Hepatocyte (in vitro differentiated cells): ENCODE measurements at regions not wholly inside any gene's neighbourhood (a gene's known extent, or its start where the extent isn't known, plus 50 kb on each side); places are given as distances from the start of the nearest gene placed in this dataset.

ENCODE experiments used
- DNase-seq: peaks from one replicate; pipeline ENCODE4 v3.0.0-alpha.2; 2016; ENCODE audit warnings: low spot score
- H2AFZ ChIP-seq: fragments of 200-600 bp; sonication (generic); 2 replicates; pipeline ENCODE4 v1.6.0; 2016; ENCODE audit warnings: antibody characterized with exemption, mild to moderate bottlenecking
- H3K27ac ChIP-seq: fragments of 200-600 bp; sonication (generic); 2 replicates; pipeline ENCODE4 v1.5.1; 2016; ENCODE audit warnings: mild to moderate bottlenecking
- H3K27me3 ChIP-seq: fragments of 200-600 bp; sonication (generic); 2 replicates; pipeline ENCODE4 v1.6.1; 2016
- H3K36me3 ChIP-seq: fragments of 200-600 bp; sonication (generic); replicated peaks from 2 replicates; pipeline ENCODE4 v1.5.1; 2016; ENCODE audit warnings: low read depth; ENCODE audit not compliant: insufficient read depth
- H3K4me1 ChIP-seq: fragments of 200-600 bp; sonication (generic); 2 replicates; pipeline ENCODE4 v1.5.1; 2016; ENCODE audit warnings: mild to moderate bottlenecking, moderate library complexity; ENCODE audit not compliant: insufficient read depth
- H3K4me2 ChIP-seq: fragments of 200-600 bp; sonication (generic); 2 replicates; pipeline ENCODE4 v1.6.0; 2016
- H3K4me3 ChIP-seq: fragments of 200-600 bp; sonication (generic); 2 replicates; pipeline ENCODE4 v1.5.1; 2016; ENCODE audit warnings: mild to moderate bottlenecking
- H3K79me2 ChIP-seq: fragments of 200-600 bp; sonication (generic); 2 replicates; pipeline ENCODE4 v1.6.0; 2017; ENCODE audit warnings: mild to moderate bottlenecking
- H3K9me2 ChIP-seq: fragments of 200-600 bp; sonication (generic); replicated peaks from 2 replicates; pipeline ENCODE4 v1.6.0; 2017; ENCODE audit warnings: mild to moderate bottlenecking; ENCODE audit not compliant: insufficient read depth
- H3K9me3 ChIP-seq: fragments of 200-600 bp; sonication (generic); 2 replicates; pipeline ENCODE4 v1.5.1; 2016; ENCODE audit warnings: low read depth, mild to moderate bottlenecking
- H4K20me1 ChIP-seq: fragments of 200-600 bp; sonication (generic); 2 replicates; pipeline ENCODE4 v1.6.0; 2016; ENCODE audit warnings: mild to moderate bottlenecking; ENCODE audit not compliant: insufficient read depth, poor library complexity, severe bottlenecking
- EZH2 ChIP-seq: fragments of 200-600 bp; sonication (generic); IDR thresholded peaks from 2 replicates; pipeline ENCODE4 v1.6.1; 2016; ENCODE audit warnings: antibody characterized with exemption, mild to moderate bottlenecking, borderline replicate concordance
- EZH2phosphoT487 ChIP-seq: fragments of 200-600 bp; sonication (generic); IDR thresholded peaks from one replicate; pipeline ENCODE4 v1.6.1; 2018; ENCODE audit warnings: antibody characterized with exemption, mild to moderate bottlenecking, low read depth, moderate library complexity; ENCODE audit not compliant: unreplicated experiment, severe bottlenecking
- WGBS: methylation state at CpG from one replicate; pipeline ENCODE4 v1.1.6; 2016; ENCODE audit warnings: low lambda C conversion rate; ENCODE audit errors: missing lambda C conversion rate; 5-methylcytosine and 5-hydroxymethylcytosine counted together
- TF ChIP-seq, protein P1 (sequence below): fragments of 200-600 bp; sonication (generic); IDR thresholded peaks from 2 replicates; pipeline ENCODE4 v1.5.1; 2016; ENCODE audit warnings: antibody characterized with exemption, mild to moderate bottlenecking; ENCODE audit not compliant: poor library complexity

DNA sequence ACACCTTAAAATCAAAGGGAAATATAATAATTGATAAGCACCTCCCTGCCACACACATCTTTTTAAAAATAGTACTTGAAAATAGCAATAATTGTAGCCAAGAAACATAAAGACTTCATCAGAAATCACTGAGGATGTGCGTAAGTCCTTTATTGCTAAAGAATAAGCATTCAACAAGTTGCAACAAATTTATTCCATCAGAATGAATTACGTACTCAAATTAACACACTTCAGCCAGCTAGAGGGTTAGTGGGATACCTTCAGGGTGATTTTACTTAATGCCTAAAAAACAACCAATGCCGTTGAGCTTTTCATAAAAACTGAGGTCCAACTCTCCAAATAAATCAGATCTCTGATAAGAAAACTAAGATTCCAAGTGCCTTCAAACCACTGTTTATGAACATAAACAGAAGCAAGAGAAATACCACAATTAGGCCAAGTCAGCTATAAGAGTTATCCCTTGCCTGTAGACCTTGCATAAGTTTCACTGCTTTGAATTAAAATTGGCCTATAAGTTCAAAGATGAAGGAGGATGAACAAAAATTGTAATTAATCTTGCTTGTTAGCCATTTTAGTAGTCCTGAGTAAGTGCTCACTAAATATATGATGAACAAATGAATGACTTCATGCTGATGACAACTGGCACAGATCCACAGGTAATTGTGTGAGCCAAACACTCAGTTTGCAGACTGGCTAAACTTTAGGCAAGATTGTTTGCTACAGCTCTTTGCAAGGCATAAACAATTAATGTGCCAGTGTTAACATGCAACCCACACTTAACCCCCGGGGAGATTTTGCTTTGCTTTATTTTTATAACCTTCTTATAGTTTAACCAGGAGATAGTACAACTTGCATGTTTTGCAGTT lies 375.1 kb upstream of the THBS1 start:
- Histone ChIP-seq H2AFZ (no peak overlapping the region), H3K9me2 (no peaks in the 10 kb centered on the region), H4K20me1 (no peaks in the 10 kb centered on the region), H3K4me1 (no peaks in the 10 kb centered on the region), H3K4me2 (no peak overlapping the region), H3K79me2 (no peaks in the 10 kb centered on the region), H3K4me3 (no peak overlapping the region), H3K36me3 (no peaks in the 10 kb centered on the region), H3K9me3 (no peaks in the 10 kb centered on the region), H3K27ac (no peak overlapping the region), H3K27me3 (no peaks in the 10 kb centered on the region)
- DNase-seq = no peak
- WGBS = 81% methylated on average over 4 of the region's 4 CpGs
- TF ChIP-seq EZH2phosphoT487 = no peak
- TF ChIP-seq, protein P1, sequence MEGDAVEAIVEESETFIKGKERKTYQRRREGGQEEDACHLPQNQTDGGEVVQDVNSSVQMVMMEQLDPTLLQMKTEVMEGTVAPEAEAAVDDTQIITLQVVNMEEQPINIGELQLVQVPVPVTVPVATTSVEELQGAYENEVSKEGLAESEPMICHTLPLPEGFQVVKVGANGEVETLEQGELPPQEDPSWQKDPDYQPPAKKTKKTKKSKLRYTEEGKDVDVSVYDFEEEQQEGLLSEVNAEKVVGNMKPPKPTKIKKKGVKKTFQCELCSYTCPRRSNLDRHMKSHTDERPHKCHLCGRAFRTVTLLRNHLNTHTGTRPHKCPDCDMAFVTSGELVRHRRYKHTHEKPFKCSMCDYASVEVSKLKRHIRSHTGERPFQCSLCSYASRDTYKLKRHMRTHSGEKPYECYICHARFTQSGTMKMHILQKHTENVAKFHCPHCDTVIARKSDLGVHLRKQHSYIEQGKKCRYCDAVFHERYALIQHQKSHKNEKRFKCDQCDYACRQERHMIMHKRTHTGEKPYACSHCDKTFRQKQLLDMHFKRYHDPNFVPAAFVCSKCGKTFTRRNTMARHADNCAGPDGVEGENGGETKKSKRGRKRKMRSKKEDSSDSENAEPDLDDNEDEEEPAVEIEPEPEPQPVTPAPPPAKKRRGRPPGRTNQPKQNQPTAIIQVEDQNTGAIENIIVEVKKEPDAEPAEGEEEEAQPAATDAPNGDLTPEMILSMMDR = no peak
- TF ChIP-seq EZH2 = no peak

DNA sequence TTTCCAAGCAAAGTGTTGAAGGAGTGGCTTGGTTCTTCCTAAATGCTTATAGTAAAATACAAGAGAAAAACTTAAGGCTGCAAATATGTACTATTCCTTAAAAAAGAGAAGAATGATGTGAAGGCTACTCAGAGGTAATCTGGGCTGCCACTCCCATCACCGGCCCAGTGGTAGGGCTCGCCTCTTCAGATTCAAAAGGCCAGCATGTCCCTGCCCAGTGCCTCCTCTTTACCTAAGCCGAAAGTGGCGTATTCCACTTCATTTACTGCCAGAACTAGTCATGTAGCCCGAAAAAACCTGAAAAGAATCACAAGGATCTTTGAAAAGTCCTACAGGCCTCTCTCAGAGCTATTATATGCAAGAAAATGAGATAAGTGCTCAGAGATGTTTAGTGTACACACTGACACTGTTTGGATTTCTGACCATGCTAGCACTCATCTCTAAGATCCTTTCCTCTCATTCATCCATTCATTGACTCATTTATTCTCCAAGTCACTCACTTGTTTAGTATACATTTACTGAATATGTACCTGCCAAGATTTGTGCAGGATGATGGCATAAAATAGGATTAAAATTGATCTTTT lies 373.3 kb upstream of the THBS1 start:
- H3K4me2 ChIP-seq = no peak overlapping the region
- H3K4me3 ChIP-seq = no peak overlapping the region
- no peaks in the 10 kb centered on the region for H3K9me2 ChIP-seq
- no peaks in the 10 kb centered on the region for H3K9me3 ChIP-seq
- H3K27me3 ChIP-seq = no peaks in the 10 kb centered on the region
- H3K27ac ChIP-seq = no peak overlapping the region
- no peaks in the 10 kb centered on the region for H4K20me1 ChIP-seq
- no peaks in the 10 kb centered on the region for H3K36me3 ChIP-seq
- no peak for DNase-seq
- TF ChIP-seq, protein P1 = no peak
- TF ChIP-seq EZH2phosphoT487 = no peak
- TF ChIP-seq EZH2 = no peak
- 96% methylated on average over 5 of the region's 5 CpGs for WGBS
- no peak overlapping the region for H2AFZ ChIP-seq
- no peaks in the 10 kb centered on the region for H3K79me2 ChIP-seq
- H3K4me1 ChIP-seq = no peaks in the 10 kb centered on the region

DNA sequence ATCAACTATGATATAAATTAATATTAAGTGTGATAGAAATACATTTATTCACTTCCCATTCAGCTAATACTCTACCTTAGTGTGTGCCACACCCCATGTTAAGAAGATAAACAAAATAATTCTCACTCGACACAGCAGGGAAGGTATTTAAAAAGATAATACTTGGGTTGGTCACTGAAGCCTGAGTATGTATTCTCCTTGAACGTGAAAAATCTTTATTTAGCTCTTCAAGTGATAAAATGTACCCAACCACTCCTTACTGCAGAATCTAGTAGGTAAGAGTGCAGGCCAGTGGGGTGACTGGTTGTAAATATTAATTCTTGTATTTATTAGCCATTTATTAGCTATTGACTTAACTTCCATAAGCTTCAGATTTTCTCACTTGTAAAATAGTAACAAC lies 372.7 kb upstream of the THBS1 start:
- WGBS = 64% methylated on average over 2 of the region's 2 CpGs
- Histone ChIP-seq H3K27ac (no peak overlapping the region), H3K9me2 (no peaks in the 10 kb centered on the region), H3K9me3 (no peaks in the 10 kb centered on the region), H3K27me3 (no peaks in the 10 kb centered on the region), H3K4me3 (no peak overlapping the region), H2AFZ (no peak overlapping the region), H3K4me2 (no peak overlapping the region), H3K36me3 (no peaks in the 10 kb centered on the region), H3K79me2 (no peaks in the 10 kb centered on the region), H3K4me1 (no peaks in the 10 kb centered on the region), H4K20me1 (no peaks in the 10 kb centered on the region)
- DNase-seq = no peak
- TF ChIP-seq, protein P1 = no peak
- no peak for TF ChIP-seq EZH2
